ENCODE measurements at regions not wholly inside any gene's neighbourhood (a gene's known extent, or its start where the extent isn't known, plus 50 kb on each side); places are given as distances from the start of the nearest gene placed in this dataset.

DNA sequence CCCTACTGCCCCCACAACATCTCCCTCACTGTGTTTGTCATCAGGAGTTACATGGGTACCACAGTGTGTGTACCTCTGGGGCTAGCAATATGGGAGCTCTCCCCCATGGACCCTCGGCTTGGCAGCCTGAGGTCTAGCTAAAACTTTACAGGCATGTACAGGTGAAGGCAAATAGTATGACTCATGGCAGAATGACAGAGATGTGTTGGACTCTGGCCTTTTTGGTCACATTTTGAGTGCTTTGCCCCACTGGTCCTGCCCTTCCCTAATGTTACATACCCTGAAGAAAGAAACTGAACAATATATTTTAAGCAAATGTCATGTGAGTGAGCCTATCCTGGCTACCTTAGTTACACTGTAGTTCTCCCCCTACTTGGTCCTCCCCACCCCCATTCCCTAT lies 124.0 kb downstream of the NGF start:
- Histone ChIP-seq H3K4ac (replicated peaks; ENCODE audit: insufficient read length, low read depth, low read length) (no peak overlapping the region), H2BK20ac (ENCODE audit: low read length) (no peak overlapping the region), H2AK5ac (ENCODE audit: low read depth, low read length) (no peak overlapping the region), H3K9me3 (ENCODE audit: insufficient read depth in 2 of 2, low read depth in 1 of 2, low read length in 1 of 2) (no peaks in the 10 kb centered on the region), H2BK120ac (replicated peaks; ENCODE audit: low read depth, low read length) (no peak overlapping the region), H3K4me2 (ENCODE audit: insufficient read depth in 1 of 2, low read depth in 2 of 2, low read length in 2 of 2) (no peak overlapping the region), H4K20me1 (replicated peaks in 1 of 2; ENCODE audit: control insufficient read depth in 1 of 2, insufficient read depth in 2 of 2, low read length in 2 of 2) (no peaks in the 10 kb centered on the region), H4K91ac (replicated peaks; ENCODE audit: insufficient read length, low read length) (no peak overlapping the region), H3K56ac (replicated peaks; ENCODE audit: insufficient read length, low read depth, low read length) (no peak overlapping the region), H3K14ac (ENCODE audit: insufficient read length) (no peak overlapping the region), H3K27ac (ENCODE audit: low read depth, low read length) (no peak overlapping the region), H3K36me3 (ENCODE audit: control insufficient read depth in 2 of 4, insufficient read depth in 4 of 4, low read length in 3 of 4) (no peaks in the 10 kb centered on the region), H2BK12ac (ENCODE audit: low read depth, low read length) (no peak overlapping the region), H2AFZ (ENCODE audit: low read length) (no peak overlapping the region), H4K5ac (ENCODE audit: insufficient read length, low read depth, low read length) (no peak overlapping the region), H2BK15ac (ENCODE audit: low read length) (no peak overlapping the region), H3K27me3 (replicated peaks in 1 of 4; ENCODE audit: control insufficient read depth in 3 of 4, extremely low read depth in 1 of 4, insufficient read depth in 3 of 4, low read length in 3 of 4) (no peaks in the 10 kb centered on the region), H3K4me3 (ENCODE audit: extremely low read depth in 1 of 4, insufficient read depth in 2 of 4, low read depth in 3 of 4, low read length in 4 of 4) (no peak overlapping the region), H4K8ac (ENCODE audit: extremely low read depth, insufficient read depth, low read length) (no peak overlapping the region), H3K18ac (ENCODE audit: extremely low read depth, low read length) (no peak overlapping the region), H3K9ac (replicated peaks in 1 of 4; ENCODE audit: extremely low read depth in 1 of 4, low read depth in 3 of 4, low read length in 3 of 4) (no peak overlapping the region), H3K23me2 (ENCODE audit: low read depth, low read length) (no peaks in the 10 kb centered on the region), H3K79me2 (ENCODE audit: control insufficient read depth in 1 of 2, insufficient read depth in 2 of 2, low read length in 2 of 2) (no peaks in the 10 kb centered on the region), H3K79me1 (ENCODE audit: low read depth, low read length) (no peaks in the 10 kb centered on the region), H2BK5ac (ENCODE audit: low read depth, low read length) (no peak overlapping the region), H3K4me1 (replicated peaks in 1 of 4; ENCODE audit: control insufficient read depth in 3 of 4, insufficient read depth in 4 of 4, low read length in 3 of 4) (no peaks in the 10 kb centered on the region), H3K23ac (ENCODE audit: insufficient read length) (no peak overlapping the region)
- POLR2A ChIA-PET (ENCODE audit: partially characterized antibody), result no interaction called here
- no peak for DNase-seq (ENCODE audit: low read depth in 1 of 2, low spot score in 2 of 2)
- CTCF ChIA-PET (ENCODE audit: partially characterized antibody), result no interaction called here
- 90% methylated on average over 1 of the region's 1 CpG; no CpG with 5 or more reads in 1 of the 2 experiments for WGBS, 2 experiments (ENCODE audit: extremely low coverage in 1 of 2, insufficient coverage in 1 of 2, insufficient read length in 1 of 2, insufficient replicate concordance in 2 of 2, low coverage in 1 of 2, low lambda C conversion rate in 2 of 2, missing lambda C conversion rate in 1 of 2)
- no peak for FAIRE-seq
- TF ChIP-seq EZH2 (IDR thresholded peaks at IDR 0.05; ENCODE audit: low read depth, low read length, severe bottlenecking) (no peak), BACH1 (IDR thresholded peaks at IDR 0.05; ENCODE audit: low read length) (no peak), ZNF274 (IDR thresholded peaks at IDR 0.05; ENCODE audit: borderline replicate concordance, extremely low read depth, low read length) (no peak), RFX5 (IDR thresholded peaks at IDR 0.05; ENCODE audit: borderline replicate concordance, low read depth, low read length) (no peak), EGR1 (IDR thresholded peaks at IDR 0.05; ENCODE audit: borderline replicate concordance, low read depth, low read length) (no peak), GABPA (IDR thresholded peaks at IDR 0.05; ENCODE audit: borderline replicate concordance, insufficient read depth, low read length) (no peak), EP300 (IDR thresholded peaks at IDR 0.05; ENCODE audit: borderline replicate concordance in 1 of 2, low read depth in 2 of 2, low read length in 2 of 2) (no peak), ATF3 (IDR thresholded peaks at IDR 0.05; ENCODE audit: insufficient read depth, low read depth, low read length) (no peak)

Measured in H1 (cell line).